ENCODE measurements at regions not wholly inside any gene's neighbourhood (a gene's known extent, or its start where the extent isn't known, plus 50 kb on each side); places are given as distances from the start of the nearest gene placed in this dataset.

DNA sequence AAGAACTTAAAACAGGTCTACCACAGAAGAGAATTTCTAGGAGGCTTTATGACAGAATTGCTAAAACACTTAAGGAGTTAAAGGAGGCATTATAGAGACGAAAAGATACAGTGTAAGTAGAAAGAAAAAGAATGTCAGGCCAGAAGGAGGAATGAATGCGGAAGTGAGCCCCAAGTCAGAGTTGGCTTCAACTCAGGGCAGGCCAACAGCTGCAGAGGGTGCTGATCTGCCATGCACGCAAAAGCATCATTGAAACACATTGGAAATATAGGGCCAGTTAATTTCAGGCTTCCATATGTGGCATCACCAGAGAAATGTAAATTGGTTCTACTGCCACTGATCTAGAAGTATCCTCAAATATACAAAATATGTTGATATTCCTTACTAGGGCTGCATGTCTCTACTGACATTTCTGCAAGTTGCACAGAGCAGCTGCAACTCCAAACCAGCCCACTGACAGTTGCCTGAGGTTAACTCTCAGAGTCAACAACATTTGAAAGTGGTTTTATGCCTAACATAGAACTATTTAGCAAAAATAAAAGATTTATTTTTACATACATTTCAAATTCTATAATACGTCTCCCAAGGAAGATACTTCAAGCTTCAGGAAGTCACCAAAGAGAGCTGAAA is 324.1 kb downstream of the C11orf87 start:
- TF ChIP-seq, protein P1, sequence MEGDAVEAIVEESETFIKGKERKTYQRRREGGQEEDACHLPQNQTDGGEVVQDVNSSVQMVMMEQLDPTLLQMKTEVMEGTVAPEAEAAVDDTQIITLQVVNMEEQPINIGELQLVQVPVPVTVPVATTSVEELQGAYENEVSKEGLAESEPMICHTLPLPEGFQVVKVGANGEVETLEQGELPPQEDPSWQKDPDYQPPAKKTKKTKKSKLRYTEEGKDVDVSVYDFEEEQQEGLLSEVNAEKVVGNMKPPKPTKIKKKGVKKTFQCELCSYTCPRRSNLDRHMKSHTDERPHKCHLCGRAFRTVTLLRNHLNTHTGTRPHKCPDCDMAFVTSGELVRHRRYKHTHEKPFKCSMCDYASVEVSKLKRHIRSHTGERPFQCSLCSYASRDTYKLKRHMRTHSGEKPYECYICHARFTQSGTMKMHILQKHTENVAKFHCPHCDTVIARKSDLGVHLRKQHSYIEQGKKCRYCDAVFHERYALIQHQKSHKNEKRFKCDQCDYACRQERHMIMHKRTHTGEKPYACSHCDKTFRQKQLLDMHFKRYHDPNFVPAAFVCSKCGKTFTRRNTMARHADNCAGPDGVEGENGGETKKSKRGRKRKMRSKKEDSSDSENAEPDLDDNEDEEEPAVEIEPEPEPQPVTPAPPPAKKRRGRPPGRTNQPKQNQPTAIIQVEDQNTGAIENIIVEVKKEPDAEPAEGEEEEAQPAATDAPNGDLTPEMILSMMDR (IDR thresholded peaks at IDR 0.05): no peak
- TF ChIP-seq TCF7L2 (IDR thresholded peaks at IDR 0.05; ENCODE audit: low read depth, low read length): no peak

Measured in Panc1 (cell line).